Panc1 (cell line): ENCODE measurements at regions not wholly inside any gene's neighbourhood (a gene's known extent, or its start where the extent isn't known, plus 50 kb on each side); places are given as distances from the start of the nearest gene placed in this dataset.

Experiments
- CTCF ChIP-seq: fragments of 450-650 bp; IDR thresholded peaks from 2 replicates; pipeline ENCODE4 v1.5.1; 2017; ENCODE audit warnings: mild to moderate bottlenecking
- POLR2AphosphoS5 ChIP-seq: IDR thresholded peaks from 2 replicates; pipeline ENCODE4 v1.6.1; 2012; ENCODE audit warnings: mild to moderate bottlenecking, low read depth, low read length, moderate library complexity
- REST ChIP-seq, 2 experiments: IDR thresholded peaks; 2 replicates each; pipeline ENCODE4 v1.6.1; 2011 to 2012; ENCODE audit warnings: low read depth in 2 of 2, control low read depth in 1 of 2, low read length in 1 of 2, mild to moderate bottlenecking in 1 of 2, moderate library complexity in 1 of 2; ENCODE audit not compliant: insufficient read depth in 1 of 2
- SIN3A ChIP-seq: IDR thresholded peaks from 2 replicates; pipeline ENCODE4 v1.6.1; 2012; ENCODE audit warnings: low read depth, mild to moderate bottlenecking, low read length, moderate library complexity, borderline replicate concordance; ENCODE audit not compliant: insufficient read depth
- TCF7L2 ChIP-seq: IDR thresholded peaks from 2 replicates; pipeline ENCODE4 v1.6.1; 2011; ENCODE audit warnings: mild to moderate bottlenecking, low read depth, low read length, inconsistent platforms

- no peak for TF ChIP-seq POLR2AphosphoS5
- TF ChIP-seq CTCF: no peak
- no peak for TF ChIP-seq REST (IDR thresholded peaks at IDR 0.05; ENCODE audit: insufficient read depth in 1 of 2, low read depth in 2 of 2, low read length in 1 of 2)
- no peak for TF ChIP-seq TCF7L2
- TF ChIP-seq SIN3A: no peak
Measured at GRCh38 chr9:82255481-82256176, 267.1 kb downstream of the SPATA31D1 start.
